Kidney (tissue), 13 donors: ENCODE measurements at regions not wholly inside any gene's neighbourhood (a gene's known extent, or its start where the extent isn't known, plus 50 kb on each side); places are given as distances from the start of the nearest gene placed in this dataset.

ENCODE experiments used
- DNase-seq, 5 donors: peaks; one replicate each; pipeline ENCODE4 v3.0.0-alpha.2; 2013 to 2020
- FAIRE-seq: peaks from 2 replicates; lab custom pipeline; 2012; peaks lifted over from hg19 to GRCh38; lab: Jason Lieb, UNC
- H3K27ac ChIP-seq, 2 donors: one replicate each; pipeline ENCODE4 v1.7.0; 2013; ENCODE audit warnings: low read depth in 2 of 2, low read length in 2 of 2, inconsistent platforms in 1 of 2
- H3K27me3 ChIP-seq: one replicate; pipeline ENCODE4 v1.7.1; 2013; ENCODE audit warnings: low read length, inconsistent platforms; ENCODE audit not compliant: control insufficient read depth, insufficient read depth
- H3K36me3 ChIP-seq, 3 donors: one replicate each; pipeline versions ENCODE4 v1.7.0 to v1.7.1; 2013; ENCODE audit warnings: low read length in 3 of 3, control low read depth in 1 of 3, inconsistent platforms in 1 of 3; ENCODE audit not compliant: insufficient read depth in 3 of 3, control insufficient read depth in 2 of 3
- H3K4me1 ChIP-seq, 3 donors: one replicate each; pipeline versions ENCODE4 v1.7.0 to v1.7.1; 2013; ENCODE audit warnings: low read length in 3 of 3, inconsistent platforms in 1 of 3, low read depth in 1 of 3; ENCODE audit not compliant: control insufficient read depth in 2 of 3, insufficient read depth in 2 of 3
- H3K4me3 ChIP-seq, 3 donors: one replicate each; pipeline versions ENCODE4 v1.7.0 to v1.8.1; 2013; ENCODE audit warnings: low read length in 3 of 3, control low read depth in 1 of 3, inconsistent platforms in 1 of 3
- H3K9ac ChIP-seq, 3 donors: one replicate each; pipeline versions ENCODE4 v1.7.0 to v1.7.1; 2013; ENCODE audit warnings: low read length in 3 of 3, control low read depth in 1 of 3, inconsistent platforms in 1 of 3
- H3K9me3 ChIP-seq, 3 donors: one replicate each; pipeline versions ENCODE4 v1.7.0 to v1.7.1; 2013; ENCODE audit warnings: low read length in 3 of 3, control low read depth in 1 of 3, inconsistent platforms in 1 of 3; ENCODE audit not compliant: control insufficient read depth in 2 of 3, insufficient read depth in 1 of 3
- CTCF ChIP-seq: IDR thresholded peaks from 3 replicates; pipeline ENCODE4 v1.5.1; 2012; ENCODE audit warnings: mild to moderate bottlenecking, moderate library complexity, borderline replicate concordance; ENCODE audit not compliant: insufficient read depth; ENCODE audit errors: extremely low read depth
- intact Hi-C: fragments of 100-400 bp; cut with DNase I; formaldehyde crosslinking; loops from one replicate; pipeline ENCODE4 v1.11.1; 2022
- donor health status: control.
- donor health status: control.
- donor health status: control.
- donor health status: control.
- donor health status: control.
- donor health status: DM: yes; HTN: yes; CAD: no.
- donor health status: Normal renal cell carcinoma (clear cell type).

GRCh38 chr16:86158688-86159360 lies 259.9 kb downstream of the IRF8 start:
- intact Hi-C loops = no loop called here
- Histone ChIP-seq H3K27me3 (no peaks in the 10 kb centered on the region), H3K9me3 (no peaks in the 10 kb centered on the region), H3K27ac (no peak overlapping the region), H3K4me1 (no peaks in the 10 kb centered on the region), H3K4me3 (no peak overlapping the region), H3K36me3 (no peaks in the 10 kb centered on the region), H3K9ac (no peak overlapping the region)
- TF ChIP-seq CTCF = no peak
- DNase-seq = no peak
- no peak for FAIRE-seq

- no peak for FAIRE-seq
- no peak for DNase-seq
- H3K4me1 ChIP-seq = no peaks in the 10 kb centered on the region
- no peaks in the 10 kb centered on the region for H3K36me3 ChIP-seq
- no peak overlapping the region for H3K9ac ChIP-seq
- no peak overlapping the region for H3K27ac ChIP-seq
- no peak overlapping the region for H3K4me3 ChIP-seq
- intact Hi-C loops = no loop called here
- H3K27me3 ChIP-seq = no peaks in the 10 kb centered on the region
- TF ChIP-seq CTCF = no peak
- H3K9me3 ChIP-seq = peaks cover 0 to 14% (median 6%) of the 10 kb centered on the region in 3 donors
These were observed 266.5 kb downstream of the IRF8 start for GRCh38 chr16:86165479-86165878.

GRCh38 chr16:86166414-86166813 lies 267.5 kb downstream of the IRF8 start:
- no peaks in the 10 kb centered on the region for H3K36me3 ChIP-seq
- no peaks in the 10 kb centered on the region for H3K27me3 ChIP-seq
- TF ChIP-seq CTCF = no peak
- H3K4me3 ChIP-seq = no peak overlapping the region
- FAIRE-seq (no peak), DNase-seq (no peak)
- no peaks in the 10 kb centered on the region for H3K4me1 ChIP-seq
- no peak overlapping the region for H3K27ac ChIP-seq
- intact Hi-C loops = no loop called here
- peaks cover 0 to 14% (median 6%) of the 10 kb centered on the region in 3 donors for H3K9me3 ChIP-seq
- H3K9ac ChIP-seq = no peak overlapping the region

GRCh38 chr16:86167061-86167460 lies 268.1 kb downstream of the IRF8 start:
- no peak overlapping the region for H3K4me3 ChIP-seq
- no peak for TF ChIP-seq CTCF
- H3K36me3 ChIP-seq = no peaks in the 10 kb centered on the region
- no peaks in the 10 kb centered on the region for H3K27me3 ChIP-seq
- intact Hi-C loops = no loop called here
- FAIRE-seq = no peak
- DNase-seq = no peak
- no peak overlapping the region for H3K27ac ChIP-seq
- no peak overlapping the region for H3K9ac ChIP-seq
- no peaks in the 10 kb centered on the region for H3K4me1 ChIP-seq
- peaks cover 0 to 14% (median 6%) of the 10 kb centered on the region in 3 donors for H3K9me3 ChIP-seq
